Gastrocnemius medialis (tissue), 4 donors: ENCODE measurements at regions not wholly inside any gene's neighbourhood (a gene's known extent, or its start where the extent isn't known, plus 50 kb on each side); places are given as distances from the start of the nearest gene placed in this dataset.

Source experiments
- ATAC-seq, 2 donors: fragments of 150-250 bp; one replicate each; pipeline ENCODE4 v1.9.1; 2016
- DNase-seq, 2 donors: peaks; one replicate each; pipeline ENCODE4 v3.0.0-alpha.2; 2019
- H3K27ac ChIP-seq, 4 donors: fragments of 200-600 bp; sonication (generic); 1 replicate in 1 of 4; 2 replicates in 3 of 4; pipeline ENCODE4 v1.5.1; 2016 to 2018; ENCODE audit warnings: mild to moderate bottlenecking in 2 of 4, moderate library complexity in 1 of 4
- H3K27me3 ChIP-seq, 3 donors: fragments of 200-600 bp; sonication (generic) in 2 of 3; 1 replicate in 1 of 3; 2 replicates in 2 of 3; pipeline versions ENCODE4 v1.5.1 to v1.6.0; 2016 to 2019; ENCODE audit warnings: mild to moderate bottlenecking in 1 of 3, moderate library complexity in 1 of 3
- H3K36me3 ChIP-seq, 2 donors: fragments of 200-600 bp; sonication (generic) in 1 of 2; one replicate each; pipeline ENCODE4 v1.5.1; 2017 to 2018
- H3K4me1 ChIP-seq, 2 donors: fragments of 200-600 bp; sonication (generic) in 1 of 2; one replicate each; pipeline ENCODE4 v1.5.1; 2016 to 2017; ENCODE audit warnings: mild to moderate bottlenecking in 2 of 2
- H3K4me3 ChIP-seq, 4 donors: fragments of 200-600 bp; sonication (generic) in 3 of 4; 1 replicate in 1 of 4; 2 replicates in 3 of 4; pipeline ENCODE4 v1.5.1; 2016 to 2019; ENCODE audit warnings: mild to moderate bottlenecking in 2 of 4
- H3K9me3 ChIP-seq, 3 donors: fragments of 200-600 bp; sonication (generic) in 2 of 3; 1 replicate in 1 of 3; 2 replicates in 2 of 3; pipeline ENCODE4 v1.5.1; 2016 to 2019
- CTCF ChIP-seq, 5 experiments: fragments of 450-650 bp in 3 of 5; fragments of 200-600 bp in 2 of 5; sonication (generic) in 2 of 5; IDR thresholded peaks in 4 of 5; conservative IDR thresholded peaks in 1 of 5; 1 replicate in 4 of 5; 2 replicates in 1 of 5; pipeline ENCODE4 v1.5.1; 2016 to 2019; ENCODE audit warnings: antibody characterized with exemption in 5 of 5, mild to moderate bottlenecking in 3 of 5, moderate library complexity in 3 of 5
- POLR2A ChIP-seq, 2 donors: fragments of 450-650 bp; IDR thresholded peaks; one replicate each; pipeline ENCODE4 v1.6.1; 2017; ENCODE audit warnings: antibody characterized with exemption in 2 of 2, mild to moderate bottlenecking in 2 of 2, moderate library complexity in 2 of 2
- in situ Hi-C, 4 donors: fragments of 200-750 bp; cut with MboI; loops; one replicate each; pipeline versions ENCODE4 v1.15.0 to v1.8.0; 2017; ENCODE audit warnings: low sequenced_read_pairs in 4 of 4
- intact Hi-C: fragments of 100-400 bp; cut with DNase I; formaldehyde crosslinking; loops from one replicate; pipeline ENCODE4 v1.15.1; 2023; ENCODE audit warnings: low total_unique reads

- intact Hi-C loops (no loop called here), in situ Hi-C loops (no loop called here)
- Histone ChIP-seq H3K4me1 (no peaks in the 10 kb centered on the region), H3K9me3 (no peaks in the 10 kb centered on the region), H3K27me3 (no peaks in the 10 kb centered on the region), H3K4me3 (no peak overlapping the region), H3K27ac (no peak overlapping the region), H3K36me3 (no peaks in the 10 kb centered on the region)
- ATAC-seq (no peak), DNase-seq (no peak)
- TF ChIP-seq CTCF (IDR thresholded peaks at IDR 0.05 in 4 of 5, conservative IDR thresholded peaks at IDR 0.05 in 1 of 5) (no peak), POLR2A (IDR thresholded peaks at IDR 0.05) (no peak)
These were observed 366.0 kb downstream of the DHRSX start for GRCh38 chrX:2134782-2135181.
